GM23338 (cell line): ENCODE measurements at regions not wholly inside any gene's neighbourhood (a gene's known extent, or its start where the extent isn't known, plus 50 kb on each side); places are given as distances from the start of the nearest gene placed in this dataset.

Source experiments
- ATAC-seq: fragments of 200-7000 bp; cut with Tn5 transposase; 3 replicates; pipeline ENCODE4 v1.9.1; 2020
- DNase-seq: peaks from one replicate; pipeline ENCODE4 v3.0.0-alpha.2; 2015; ENCODE audit warnings: low spot score
- H2AFZ ChIP-seq: fragments of 200-600 bp; sonication (generic); 2 replicates; pipeline ENCODE4 v1.8.0; 2016; ENCODE audit warnings: antibody characterized with exemption, mild to moderate bottlenecking, moderate library complexity
- H3F3A ChIP-seq: fragments of 200-600 bp; sonication (generic); replicated peaks from 2 replicates; pipeline ENCODE4 v1.8.0; 2017; ENCODE audit warnings: antibody characterized with exemption, mixed run types, low read depth
- H3K27ac ChIP-seq: fragments of 200-600 bp; sonication (generic); 2 replicates; pipeline ENCODE4 v1.6.1; 2016; ENCODE audit warnings: low read depth
- H3K27me3 ChIP-seq: fragments of 200-600 bp; sonication (generic); 2 replicates; pipeline ENCODE4 v1.8.0; 2016; ENCODE audit warnings: mild to moderate bottlenecking, mixed run types, moderate library complexity; ENCODE audit not compliant: insufficient read depth
- H3K36me3 ChIP-seq: fragments of 200-600 bp; sonication (generic); 2 replicates; pipeline ENCODE4 v1.8.0; 2016; ENCODE audit warnings: mild to moderate bottlenecking; ENCODE audit not compliant: insufficient read depth
- H3K4me1 ChIP-seq: fragments of 200-600 bp; sonication (generic); 2 replicates; pipeline ENCODE4 v1.8.0; 2016; ENCODE audit warnings: mild to moderate bottlenecking, moderate library complexity; ENCODE audit not compliant: insufficient read depth
- H3K4me2 ChIP-seq: fragments of 200-600 bp; sonication (generic); 2 replicates; pipeline ENCODE4 v1.7.1; 2017; ENCODE audit warnings: mixed run types
- H3K4me3 ChIP-seq: fragments of 200-600 bp; sonication (generic); 2 replicates; pipeline ENCODE4 v1.6.1; 2016; ENCODE audit warnings: mixed run types
- H3K79me2 ChIP-seq: fragments of 200-600 bp; sonication (generic); replicated peaks from 2 replicates; pipeline ENCODE4 v1.8.0; 2017; ENCODE audit warnings: mild to moderate bottlenecking; ENCODE audit not compliant: insufficient read depth
- H3K9me2 ChIP-seq: fragments of 200-600 bp; sonication (generic); 2 replicates; pipeline ENCODE4 v1.8.0; 2017; ENCODE audit not compliant: insufficient read depth
- H4K20me1 ChIP-seq: fragments of 200-600 bp; sonication (generic); replicated peaks from 2 replicates; pipeline ENCODE4 v1.8.0; 2017; ENCODE audit warnings: mild to moderate bottlenecking; ENCODE audit not compliant: insufficient read depth
- H3K27ac Mint-ChIP-seq: 2 replicates; pipeline ENCODE4 v1.8.0; 2020; ENCODE audit warnings: inconsistent platforms, mild to moderate bottlenecking, moderate library complexity, mixed read lengths
- H3K27me3 Mint-ChIP-seq: 3 replicates; pipeline ENCODE4 v1.8.0; 2022; ENCODE audit warnings: low read depth, mild to moderate bottlenecking, moderate library complexity, mixed read lengths, inconsistent platforms; ENCODE audit not compliant: insufficient read depth, poor library complexity
- H3K36me3 Mint-ChIP-seq: 3 replicates; pipeline ENCODE4 v1.8.0; 2021; ENCODE audit warnings: low read depth, mild to moderate bottlenecking, inconsistent platforms, moderate library complexity, mixed read lengths
- H3K4me1 Mint-ChIP-seq: 3 replicates; pipeline ENCODE4 v1.8.0; 2020; ENCODE audit warnings: mild to moderate bottlenecking, inconsistent platforms, mixed read lengths
- H3K4me3 Mint-ChIP-seq: 3 replicates; pipeline ENCODE4 v1.8.0; 2021; ENCODE audit warnings: moderate library complexity, mild to moderate bottlenecking, inconsistent platforms, mixed read lengths
- H3K9me3 Mint-ChIP-seq: 3 replicates; pipeline ENCODE4 v1.8.0; 2020; ENCODE audit warnings: moderate library complexity, mild to moderate bottlenecking, inconsistent platforms, mixed read lengths
- CREB1 ChIP-seq: fragments of 250-450 bp; sonication (Bioruptor Pico); IDR thresholded peaks from 2 replicates; pipeline ENCODE4 v1.5.0; 2020; ENCODE audit warnings: low read depth, mild to moderate bottlenecking, moderate library complexity
- EZH2phosphoT487 ChIP-seq: fragments of 200-600 bp; sonication (generic); IDR thresholded peaks from one replicate; pipeline ENCODE4 v1.8.1; 2018; ENCODE audit warnings: antibody characterized with exemption; ENCODE audit not compliant: unreplicated experiment
- JUNB ChIP-seq: IDR thresholded peaks from one replicate; pipeline ENCODE4 v1.6.1; 2016; ENCODE audit warnings: antibody characterized with exemption; ENCODE audit not compliant: unreplicated experiment
- NANOG ChIP-seq: IDR thresholded peaks from 2 replicates; pipeline ENCODE4 v1.6.1; 2016; ENCODE audit warnings: antibody characterized with exemption, borderline replicate concordance
- ZNF114 ChIP-seq: fragments of 250-450 bp; sonication (Bioruptor Pico); IDR thresholded peaks from 2 replicates; pipeline ENCODE4 v1.5.0; 2020; ENCODE audit warnings: mild to moderate bottlenecking, moderate library complexity
- TF ChIP-seq, protein P1 (sequence below): fragments of 250-450 bp; sonication (Bioruptor Pico); IDR thresholded peaks from 2 replicates; pipeline ENCODE4 v1.5.0; 2020; ENCODE audit warnings: mild to moderate bottlenecking, moderate library complexity
- TF ChIP-seq, protein P2 (sequence below): IDR thresholded peaks from 2 replicates; pipeline ENCODE4 v1.6.1; 2016; ENCODE audit warnings: antibody characterized with exemption

DNA sequence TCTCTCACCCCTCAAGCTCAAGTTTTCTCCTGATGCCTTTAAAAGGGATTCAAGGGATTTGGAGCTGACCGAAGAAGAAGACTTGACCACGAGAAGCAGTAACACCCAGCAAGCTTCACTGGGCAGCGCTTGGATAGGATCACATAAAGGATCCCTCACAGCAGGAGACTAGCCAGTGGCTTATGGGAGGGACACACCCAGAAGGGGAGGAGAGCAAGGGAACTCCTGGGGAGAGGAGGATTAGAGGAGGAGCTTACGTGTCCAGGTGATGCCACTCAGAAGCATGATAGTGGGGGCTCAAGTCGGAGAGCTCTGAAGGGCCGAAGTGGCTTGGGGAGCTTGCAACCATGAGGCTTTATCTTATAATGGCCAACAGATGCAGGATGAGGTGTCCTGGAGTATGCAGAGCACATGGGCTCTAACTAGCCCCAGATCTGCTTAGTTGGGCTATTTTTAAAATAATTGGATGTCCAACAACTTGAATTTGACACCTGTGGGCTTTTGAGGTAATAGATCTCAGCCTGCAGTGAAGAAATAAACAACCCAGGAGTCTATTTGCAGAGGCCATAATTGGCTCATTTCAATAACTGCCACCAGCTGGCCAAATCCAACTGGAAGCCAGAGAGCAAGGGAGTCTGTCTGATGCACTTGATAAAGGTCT, 137.9 kb upstream of the EXOC2 start (continued):
- TF ChIP-seq EZH2phosphoT487 (no peak), ZNF114 (CRISPR knock-in tag) (no peak), NANOG (no peak), JUNB (no peak)

DNA sequence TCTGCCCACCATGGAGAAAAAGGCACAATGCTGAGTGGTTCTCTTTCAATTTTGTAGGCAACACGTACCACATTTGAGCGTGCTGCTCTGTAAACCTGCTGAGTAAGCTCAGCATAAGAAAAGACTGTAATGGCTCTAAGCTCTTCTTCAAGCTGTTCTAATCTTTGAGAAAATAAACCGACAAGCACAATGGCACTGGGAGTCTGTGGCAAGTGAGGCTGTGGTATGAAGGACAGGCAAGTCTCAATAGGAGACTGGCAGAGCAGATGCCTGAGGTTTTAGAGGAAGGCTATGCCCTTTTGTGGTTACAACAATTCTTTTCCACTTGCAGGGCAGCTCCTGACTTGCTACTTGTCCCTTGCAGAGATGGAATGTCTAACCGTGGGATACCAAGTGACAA, 136.7 kb upstream of the EXOC2 start:
- peaks cover 14% of the 10 kb centered on the region; the same call in 1 of the 2 replicates for H3K4me1 ChIP-seq
- peak; percentile 40; the same call in 1 of the 2 replicates for TF ChIP-seq CREB1 (CRISPR knock-in tag)
- TF ChIP-seq, protein P1, sequence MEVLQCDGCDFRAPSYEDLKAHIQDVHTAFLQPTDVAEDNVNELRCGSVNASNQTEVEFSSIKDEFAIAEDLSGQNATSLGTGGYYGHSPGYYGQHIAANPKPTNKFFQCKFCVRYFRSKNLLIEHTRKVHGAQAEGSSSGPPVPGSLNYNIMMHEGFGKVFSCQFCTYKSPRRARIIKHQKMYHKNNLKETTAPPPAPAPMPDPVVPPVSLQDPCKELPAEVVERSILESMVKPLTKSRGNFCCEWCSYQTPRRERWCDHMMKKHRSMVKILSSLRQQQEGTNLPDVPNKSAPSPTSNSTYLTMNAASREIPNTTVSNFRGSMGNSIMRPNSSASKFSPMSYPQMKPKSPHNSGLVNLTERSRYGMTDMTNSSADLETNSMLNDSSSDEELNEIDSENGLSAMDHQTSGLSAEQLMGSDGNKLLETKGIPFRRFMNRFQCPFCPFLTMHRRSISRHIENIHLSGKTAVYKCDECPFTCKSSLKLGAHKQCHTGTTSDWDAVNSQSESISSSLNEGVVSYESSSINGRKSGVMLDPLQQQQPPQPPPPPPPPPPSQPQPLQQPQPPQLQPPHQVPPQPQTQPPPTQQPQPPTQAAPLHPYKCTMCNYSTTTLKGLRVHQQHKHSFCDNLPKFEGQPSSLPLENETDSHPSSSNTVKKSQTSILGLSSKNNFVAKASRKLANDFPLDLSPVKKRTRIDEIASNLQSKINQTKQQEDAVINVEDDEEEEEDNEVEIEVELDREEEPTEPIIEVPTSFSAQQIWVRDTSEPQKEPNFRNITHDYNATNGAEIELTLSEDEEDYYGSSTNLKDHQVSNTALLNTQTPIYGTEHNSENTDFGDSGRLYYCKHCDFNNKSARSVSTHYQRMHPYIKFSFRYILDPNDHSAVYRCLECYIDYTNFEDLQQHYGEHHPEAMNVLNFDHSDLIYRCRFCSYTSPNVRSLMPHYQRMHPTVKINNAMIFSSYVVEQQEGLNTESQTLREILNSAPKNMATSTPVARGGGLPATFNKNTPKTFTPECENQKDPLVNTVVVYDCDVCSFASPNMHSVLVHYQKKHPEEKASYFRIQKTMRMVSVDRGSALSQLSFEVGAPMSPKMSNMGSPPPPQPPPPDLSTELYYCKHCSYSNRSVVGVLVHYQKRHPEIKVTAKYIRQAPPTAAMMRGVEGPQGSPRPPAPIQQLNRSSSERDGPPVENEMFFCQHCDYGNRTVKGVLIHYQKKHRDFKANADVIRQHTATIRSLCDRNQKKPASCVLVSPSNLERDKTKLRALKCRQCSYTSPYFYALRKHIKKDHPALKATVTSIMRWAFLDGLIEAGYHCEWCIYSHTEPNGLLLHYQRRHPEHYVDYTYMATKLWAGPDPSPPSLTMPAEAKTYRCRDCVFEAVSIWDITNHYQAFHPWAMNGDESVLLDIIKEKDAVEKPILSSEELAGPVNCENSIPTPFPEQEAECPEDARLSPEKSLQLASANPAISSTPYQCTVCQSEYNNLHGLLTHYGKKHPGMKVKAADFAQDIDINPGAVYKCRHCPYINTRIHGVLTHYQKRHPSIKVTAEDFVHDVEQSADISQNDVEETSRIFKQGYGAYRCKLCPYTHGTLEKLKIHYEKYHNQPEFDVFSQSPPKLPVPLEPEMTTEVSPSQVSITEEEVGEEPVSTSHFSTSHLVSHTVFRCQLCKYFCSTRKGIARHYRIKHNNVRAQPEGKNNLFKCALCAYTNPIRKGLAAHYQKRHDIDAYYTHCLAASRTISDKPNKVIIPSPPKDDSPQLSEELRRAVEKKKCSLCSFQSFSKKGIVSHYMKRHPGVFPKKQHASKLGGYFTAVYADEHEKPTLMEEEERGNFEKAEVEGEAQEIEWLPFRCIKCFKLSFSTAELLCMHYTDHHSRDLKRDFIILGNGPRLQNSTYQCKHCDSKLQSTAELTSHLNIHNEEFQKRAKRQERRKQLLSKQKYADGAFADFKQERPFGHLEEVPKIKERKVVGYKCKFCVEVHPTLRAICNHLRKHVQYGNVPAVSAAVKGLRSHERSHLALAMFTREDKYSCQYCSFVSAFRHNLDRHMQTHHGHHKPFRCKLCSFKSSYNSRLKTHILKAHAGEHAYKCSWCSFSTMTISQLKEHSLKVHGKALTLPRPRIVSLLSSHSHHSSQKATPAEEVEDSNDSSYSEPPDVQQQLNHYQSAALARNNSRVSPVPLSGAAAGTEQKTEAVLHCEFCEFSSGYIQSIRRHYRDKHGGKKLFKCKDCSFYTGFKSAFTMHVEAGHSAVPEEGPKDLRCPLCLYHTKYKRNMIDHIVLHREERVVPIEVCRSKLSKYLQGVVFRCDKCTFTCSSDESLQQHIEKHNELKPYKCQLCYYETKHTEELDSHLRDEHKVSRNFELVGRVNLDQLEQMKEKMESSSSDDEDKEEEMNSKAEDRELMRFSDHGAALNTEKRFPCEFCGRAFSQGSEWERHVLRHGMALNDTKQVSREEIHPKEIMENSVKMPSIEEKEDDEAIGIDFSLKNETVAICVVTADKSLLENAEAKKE (CRISPR knock-in tag): peak; percentile 50; the same call in 1 of the 2 replicates
- TF ChIP-seq, protein P2, sequence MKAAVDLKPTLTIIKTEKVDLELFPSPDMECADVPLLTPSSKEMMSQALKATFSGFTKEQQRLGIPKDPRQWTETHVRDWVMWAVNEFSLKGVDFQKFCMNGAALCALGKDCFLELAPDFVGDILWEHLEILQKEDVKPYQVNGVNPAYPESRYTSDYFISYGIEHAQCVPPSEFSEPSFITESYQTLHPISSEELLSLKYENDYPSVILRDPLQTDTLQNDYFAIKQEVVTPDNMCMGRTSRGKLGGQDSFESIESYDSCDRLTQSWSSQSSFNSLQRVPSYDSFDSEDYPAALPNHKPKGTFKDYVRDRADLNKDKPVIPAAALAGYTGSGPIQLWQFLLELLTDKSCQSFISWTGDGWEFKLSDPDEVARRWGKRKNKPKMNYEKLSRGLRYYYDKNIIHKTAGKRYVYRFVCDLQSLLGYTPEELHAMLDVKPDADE: no peak
- Mint-ChIP-seq H3K4me1 (peaks cover 26% of the 10 kb centered on the region), H3K36me3 (peaks cover 41% of the 10 kb centered on the region), H3K4me3 (0 out of 3 replicates have a peak overlapping the region, but pooled peaks have one; percentile 0), H3K27ac (no peak overlapping the region), H3K9me3 (peaks cover 41% of the 10 kb centered on the region), H3K27me3 (peaks cover 5% of the 10 kb centered on the region)
- H3F3A ChIP-seq: no peaks in the 10 kb centered on the region
- H3K4me3 ChIP-seq: no peak overlapping the region
- H3K4me2 ChIP-seq: no peak overlapping the region
- H2AFZ ChIP-seq: no peak overlapping the region
- no peaks in the 10 kb centered on the region for H3K9me2 ChIP-seq
- ATAC-seq: peak; percentile 96
- H3K27me3 ChIP-seq: no peaks in the 10 kb centered on the region
- peak; percentile 48 for DNase-seq
- H4K20me1 ChIP-seq: no peaks in the 10 kb centered on the region
- H3K36me3 ChIP-seq: 0 out of 2 replicates have a peak, but pooled peaks cover 8% of the 10 kb centered on the region
- H3K79me2 ChIP-seq: no peaks in the 10 kb centered on the region
- H3K27ac ChIP-seq: no peak overlapping the region
